ENCODE measurements at regions not wholly inside any gene's neighbourhood (a gene's known extent, or its start where the extent isn't known, plus 50 kb on each side); places are given as distances from the start of the nearest gene placed in this dataset.
"Not testable (repeated sequence)": the region's sequence is repeated elsewhere in the genome, so short reads cannot be mapped to it uniquely, and the experiment has no call there.

DNA sequence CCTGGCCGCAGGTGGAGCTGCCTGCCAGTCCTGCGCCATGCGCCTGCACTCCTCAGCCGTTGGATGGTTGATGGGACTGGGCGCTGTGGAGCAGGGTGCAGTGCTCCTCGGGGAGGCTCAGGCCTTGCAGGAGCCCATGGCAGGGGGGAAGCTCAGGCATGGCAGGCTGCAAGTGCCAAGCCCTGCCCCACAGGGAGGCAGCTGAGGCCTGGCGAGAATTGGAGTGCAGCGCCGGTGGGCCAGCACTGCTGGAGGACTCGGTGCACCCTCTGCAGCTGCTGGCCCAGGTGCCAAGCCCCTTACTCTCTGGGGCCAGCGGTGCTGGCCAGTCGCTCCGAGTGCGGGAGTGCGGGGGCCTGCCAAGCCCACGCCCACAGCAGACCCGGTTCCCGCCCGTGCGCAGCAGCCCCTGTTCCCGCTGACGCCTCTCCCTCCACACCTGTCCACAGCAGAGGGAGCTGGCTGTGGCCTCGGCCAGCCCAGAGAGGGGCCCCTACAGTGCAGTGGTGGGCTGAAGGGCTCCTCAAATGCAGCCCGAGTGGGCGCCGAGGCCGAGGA lies 275.9 kb upstream of the FRG1 start:
- H3K27ac Mint-ChIP-seq: no peak overlapping the region
- peaks cover 3% of the 10 kb centered on the region for H3K9me3 Mint-ChIP-seq (ENCODE audit: low read depth)
- H3K4me3 Mint-ChIP-seq (ENCODE audit: low read depth): no peak overlapping the region
- H3K36me3 Mint-ChIP-seq (ENCODE audit: insufficient read depth): no peaks in the 10 kb centered on the region
- no peaks in the 10 kb centered on the region for H3K4me1 Mint-ChIP-seq (ENCODE audit: low read depth)
- TF ChIP-seq, protein P1, sequence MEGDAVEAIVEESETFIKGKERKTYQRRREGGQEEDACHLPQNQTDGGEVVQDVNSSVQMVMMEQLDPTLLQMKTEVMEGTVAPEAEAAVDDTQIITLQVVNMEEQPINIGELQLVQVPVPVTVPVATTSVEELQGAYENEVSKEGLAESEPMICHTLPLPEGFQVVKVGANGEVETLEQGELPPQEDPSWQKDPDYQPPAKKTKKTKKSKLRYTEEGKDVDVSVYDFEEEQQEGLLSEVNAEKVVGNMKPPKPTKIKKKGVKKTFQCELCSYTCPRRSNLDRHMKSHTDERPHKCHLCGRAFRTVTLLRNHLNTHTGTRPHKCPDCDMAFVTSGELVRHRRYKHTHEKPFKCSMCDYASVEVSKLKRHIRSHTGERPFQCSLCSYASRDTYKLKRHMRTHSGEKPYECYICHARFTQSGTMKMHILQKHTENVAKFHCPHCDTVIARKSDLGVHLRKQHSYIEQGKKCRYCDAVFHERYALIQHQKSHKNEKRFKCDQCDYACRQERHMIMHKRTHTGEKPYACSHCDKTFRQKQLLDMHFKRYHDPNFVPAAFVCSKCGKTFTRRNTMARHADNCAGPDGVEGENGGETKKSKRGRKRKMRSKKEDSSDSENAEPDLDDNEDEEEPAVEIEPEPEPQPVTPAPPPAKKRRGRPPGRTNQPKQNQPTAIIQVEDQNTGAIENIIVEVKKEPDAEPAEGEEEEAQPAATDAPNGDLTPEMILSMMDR (IDR thresholded peaks at IDR 0.05; ENCODE audit: unreplicated experiment): no peak
- no peak for DNase-seq (ENCODE audit: low spot score, unreplicated experiment)
- no peaks in the 10 kb centered on the region for H3K27me3 Mint-ChIP-seq

DNA sequence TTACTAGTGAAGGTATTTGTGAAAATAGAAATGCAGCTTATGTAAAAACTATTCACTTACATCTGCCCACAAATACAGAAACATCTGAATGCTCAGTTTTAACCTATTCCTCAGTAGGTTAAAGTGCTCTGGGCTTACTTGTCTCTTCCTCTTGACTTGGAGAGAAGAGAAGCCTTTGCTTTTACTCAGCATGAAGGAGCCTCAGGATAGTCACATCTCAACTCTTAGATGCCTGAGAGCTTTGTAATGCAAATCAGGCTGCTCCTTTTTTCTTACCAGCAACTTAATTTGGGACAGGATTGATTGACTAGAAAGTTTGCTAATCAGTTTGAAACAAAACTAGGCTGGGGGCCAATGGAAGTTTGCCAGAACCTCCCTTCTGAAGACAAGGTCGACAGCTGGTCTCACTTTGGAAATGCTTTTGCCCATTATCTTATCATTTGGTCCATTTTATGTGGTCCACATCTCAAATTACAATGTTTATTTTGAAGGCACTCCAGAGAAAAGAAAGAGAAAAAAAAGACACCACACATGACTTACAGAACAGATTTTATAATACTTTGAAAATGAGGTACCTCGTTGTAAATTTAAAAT lies 274.9 kb upstream of the FRG1 start:
- not testable (repeated sequence) for H3K9me3 Mint-ChIP-seq (ENCODE audit: low read depth)

DNA sequence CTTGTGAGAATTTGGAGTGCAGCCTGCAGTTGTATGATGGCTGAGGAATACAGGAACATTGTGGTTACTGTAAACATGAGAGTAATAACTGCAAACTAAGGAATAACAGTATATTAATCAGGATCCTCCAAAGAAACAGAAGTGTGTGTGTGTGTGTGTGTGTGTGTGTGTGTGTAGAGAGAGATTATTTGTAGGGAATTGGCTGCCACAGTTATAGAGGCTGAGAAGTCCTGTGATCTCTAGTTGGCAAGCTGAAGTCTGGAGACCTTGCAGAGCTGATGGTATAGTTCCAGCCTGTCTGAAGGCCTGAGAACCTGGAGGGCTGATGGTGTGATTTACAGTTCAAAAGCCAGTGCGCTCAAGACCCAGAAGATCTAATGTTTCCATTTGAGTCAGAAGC lies 273.3 kb upstream of the FRG1 start:
- not testable (repeated sequence) for H3K4me1 Mint-ChIP-seq (ENCODE audit: low read depth); H3K9me3 Mint-ChIP-seq (ENCODE audit: low read depth); H3K27me3 Mint-ChIP-seq; DNase-seq (ENCODE audit: low spot score, unreplicated experiment); H3K36me3 Mint-ChIP-seq (ENCODE audit: insufficient read depth); H3K4me3 Mint-ChIP-seq (ENCODE audit: low read depth); H3K27ac Mint-ChIP-seq

More for the DNA sequence above, 274.9 kb upstream of the FRG1 start:
- not testable (repeated sequence) for H3K36me3 Mint-ChIP-seq (ENCODE audit: insufficient read depth); H3K27me3 Mint-ChIP-seq; H3K4me3 Mint-ChIP-seq (ENCODE audit: low read depth); H3K4me1 Mint-ChIP-seq (ENCODE audit: low read depth); DNase-seq (ENCODE audit: low spot score, unreplicated experiment); H3K27ac Mint-ChIP-seq

DNA sequence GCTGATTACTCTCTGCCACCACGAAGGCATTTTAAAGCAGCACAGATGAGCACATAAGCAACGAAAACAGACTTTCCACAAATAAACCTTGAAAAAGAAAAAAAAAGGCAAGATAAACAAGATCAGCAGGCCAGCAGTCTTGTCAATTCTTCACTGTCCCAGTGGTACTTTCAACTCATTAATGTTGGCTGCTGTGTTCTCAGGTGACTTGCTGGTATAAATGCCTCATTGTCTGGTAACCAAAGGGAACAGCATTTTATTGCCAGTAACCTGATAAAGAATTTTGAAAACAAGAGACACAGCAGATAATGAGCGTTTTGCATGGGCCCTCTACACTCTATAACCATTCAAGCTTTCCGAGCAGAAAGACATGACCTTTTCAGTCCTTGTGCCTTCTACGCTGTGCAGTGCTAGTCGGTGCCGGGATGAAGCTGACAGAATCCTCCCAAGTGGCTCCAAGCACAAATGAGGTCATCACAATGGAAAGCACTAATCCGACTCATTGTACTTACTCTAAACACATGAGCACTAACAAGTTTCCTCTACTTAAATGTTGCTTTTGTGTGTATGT lies 242.9 kb upstream of the FRG1 start:
- not testable (repeated sequence) for DNase-seq (ENCODE audit: low spot score, unreplicated experiment); H3K36me3 Mint-ChIP-seq (ENCODE audit: insufficient read depth); H3K4me3 Mint-ChIP-seq (ENCODE audit: low read depth); H3K4me1 Mint-ChIP-seq (ENCODE audit: low read depth); H3K9me3 Mint-ChIP-seq (ENCODE audit: low read depth); H3K27ac Mint-ChIP-seq; H3K27me3 Mint-ChIP-seq

DNA sequence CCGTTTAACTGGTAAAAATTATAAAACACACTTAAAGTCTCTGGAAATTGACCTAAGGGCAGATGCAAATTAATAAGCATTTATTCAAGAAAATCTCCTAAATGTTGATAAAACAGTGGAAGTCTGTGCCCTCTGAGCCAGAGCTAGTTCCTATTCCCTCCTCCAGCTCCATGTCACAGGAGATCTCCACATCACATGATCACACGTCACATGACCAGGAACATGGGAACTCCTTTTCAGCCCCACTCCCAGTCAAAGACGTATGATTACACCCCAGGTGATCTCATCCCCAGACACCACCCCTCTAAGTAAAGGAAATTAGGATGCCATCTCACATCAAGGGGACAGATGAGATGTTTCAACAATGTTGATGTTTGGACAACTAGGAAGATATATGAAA lies 237.7 kb upstream of the FRG1 start:
- not testable (repeated sequence) for H3K36me3 Mint-ChIP-seq (ENCODE audit: insufficient read depth); H3K27ac Mint-ChIP-seq; DNase-seq (ENCODE audit: low spot score, unreplicated experiment); H3K9me3 Mint-ChIP-seq (ENCODE audit: low read depth); H3K4me3 Mint-ChIP-seq (ENCODE audit: low read depth); H3K27me3 Mint-ChIP-seq; H3K4me1 Mint-ChIP-seq (ENCODE audit: low read depth)

DNA sequence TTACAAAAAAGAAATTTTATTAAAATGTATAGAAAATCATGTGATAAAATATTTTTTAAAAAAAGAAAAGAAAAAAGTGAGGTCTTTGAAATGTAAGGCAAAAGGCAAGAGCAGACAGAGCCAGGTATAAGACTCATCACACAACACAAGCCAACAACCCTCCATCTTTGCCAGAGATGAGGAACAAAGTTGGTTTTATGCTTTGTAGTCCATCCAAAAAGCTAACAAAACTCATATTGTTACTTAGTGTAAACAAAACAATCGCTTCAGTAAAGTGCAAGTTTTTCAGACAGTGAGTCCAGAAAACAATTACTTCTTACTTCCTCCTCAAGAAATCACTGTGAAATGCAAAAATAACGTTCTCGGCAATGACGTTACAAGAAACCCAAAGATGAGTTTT lies 233.9 kb upstream of the FRG1 start:
- H3K27me3 Mint-ChIP-seq; H3K4me3 Mint-ChIP-seq (ENCODE audit: low read depth); H3K27ac Mint-ChIP-seq; H3K36me3 Mint-ChIP-seq (ENCODE audit: insufficient read depth); DNase-seq (ENCODE audit: low spot score, unreplicated experiment); H3K4me1 Mint-ChIP-seq (ENCODE audit: low read depth): not testable (repeated sequence)
- peaks cover 13% of the 10 kb centered on the region for H3K9me3 Mint-ChIP-seq (ENCODE audit: low read depth)

DNA sequence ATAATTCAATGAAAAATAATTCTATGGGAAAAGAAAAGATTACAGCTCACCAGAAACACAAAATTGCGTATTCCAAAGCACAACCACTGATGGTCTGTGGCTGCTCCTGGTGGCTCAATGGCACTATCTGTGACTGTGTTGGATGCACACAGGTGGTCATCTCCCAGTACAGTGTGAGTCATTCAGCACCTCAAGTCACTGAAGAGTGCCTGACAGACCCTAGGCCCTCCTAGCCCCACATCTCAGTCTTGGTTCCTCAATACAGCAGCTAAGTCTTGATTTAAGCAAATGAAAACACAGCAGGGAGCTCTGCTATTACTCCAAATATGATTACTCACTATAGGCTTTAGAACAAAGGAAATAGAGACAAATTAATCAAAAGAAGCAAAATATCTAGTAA lies 233.4 kb upstream of the FRG1 start:
- not testable (repeated sequence) for DNase-seq (ENCODE audit: low spot score, unreplicated experiment); H3K27ac Mint-ChIP-seq; H3K4me3 Mint-ChIP-seq (ENCODE audit: low read depth); H3K4me1 Mint-ChIP-seq (ENCODE audit: low read depth); H3K36me3 Mint-ChIP-seq (ENCODE audit: insufficient read depth); H3K27me3 Mint-ChIP-seq
- H3K9me3 Mint-ChIP-seq (ENCODE audit: low read depth): peaks cover 13% of the 10 kb centered on the region

DNA sequence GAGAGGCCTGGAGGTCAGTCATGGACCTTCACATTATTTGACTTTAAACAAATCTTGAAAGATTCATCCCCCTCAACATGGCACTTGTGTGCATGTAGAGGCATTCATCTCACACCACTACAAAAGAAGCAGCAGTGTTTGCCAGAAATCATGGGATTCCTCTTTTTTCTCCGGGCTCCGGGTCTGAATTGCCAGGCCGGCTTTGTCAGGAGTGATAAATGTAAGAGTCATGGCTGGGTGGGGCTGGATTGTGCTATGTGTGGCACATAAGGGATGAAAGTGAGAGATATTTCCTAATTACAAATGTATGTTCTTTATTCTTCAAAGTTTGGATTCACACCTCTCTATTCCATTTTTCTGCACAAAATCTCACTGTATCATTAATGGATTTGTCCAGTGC lies 228.7 kb upstream of the FRG1 start:
- not testable (repeated sequence) for H3K4me1 Mint-ChIP-seq (ENCODE audit: low read depth); H3K27me3 Mint-ChIP-seq; H3K36me3 Mint-ChIP-seq (ENCODE audit: insufficient read depth); H3K27ac Mint-ChIP-seq; DNase-seq (ENCODE audit: low spot score, unreplicated experiment); H3K4me3 Mint-ChIP-seq (ENCODE audit: low read depth); H3K9me3 Mint-ChIP-seq (ENCODE audit: low read depth)

DNA sequence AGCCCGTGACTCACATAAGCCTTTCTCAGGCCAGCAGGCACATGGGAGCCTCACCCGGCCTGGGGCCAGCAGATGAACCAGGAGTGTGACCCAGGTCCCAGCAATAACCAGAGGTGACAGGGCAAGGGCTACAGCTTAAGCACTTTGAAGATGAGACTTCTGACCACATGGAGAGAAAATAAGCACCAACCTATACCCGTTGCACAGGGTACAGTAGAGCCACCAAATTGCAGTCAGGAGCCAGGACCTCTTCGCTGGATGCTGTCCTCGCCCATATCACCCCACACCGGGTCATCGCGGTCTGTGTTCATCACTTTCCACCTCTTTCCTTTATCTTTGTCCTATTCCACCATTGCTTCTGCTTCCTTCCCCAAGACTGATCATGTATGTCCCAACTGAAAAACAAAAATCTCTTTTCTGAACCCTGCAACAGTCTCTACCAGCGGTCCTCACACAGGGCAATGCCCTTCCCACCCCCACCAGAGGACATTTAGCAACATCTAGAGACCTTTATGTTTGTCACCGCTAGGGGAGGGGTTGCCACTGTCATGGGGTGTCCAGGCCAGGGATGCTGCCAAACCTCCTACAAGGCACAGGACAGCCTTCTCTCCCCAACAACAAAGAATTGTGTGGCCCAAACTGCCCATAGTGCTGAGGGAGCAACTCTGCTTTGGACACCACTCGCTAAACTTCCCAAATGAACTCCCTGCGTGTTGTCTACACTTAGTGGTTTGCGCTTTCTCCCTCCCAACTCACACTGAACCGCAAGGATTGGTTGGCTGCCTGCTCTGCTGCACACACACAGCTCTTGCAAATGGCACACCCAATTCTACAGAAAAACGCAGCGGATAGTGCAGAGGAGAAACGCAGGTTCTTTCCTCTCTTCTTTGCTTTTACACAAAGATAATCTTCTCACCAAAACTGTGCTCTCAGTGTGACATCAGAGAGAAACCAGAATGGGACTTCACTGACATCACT lies 219.4 kb upstream of the FRG1 start:
- not testable (repeated sequence) for H3K27ac Mint-ChIP-seq; DNase-seq (ENCODE audit: low spot score, unreplicated experiment); H3K36me3 Mint-ChIP-seq (ENCODE audit: insufficient read depth); H3K27me3 Mint-ChIP-seq; H3K4me3 Mint-ChIP-seq (ENCODE audit: low read depth); H3K4me1 Mint-ChIP-seq (ENCODE audit: low read depth)
- H3K9me3 Mint-ChIP-seq (ENCODE audit: low read depth): peaks cover 12% of the 10 kb centered on the region

DNA sequence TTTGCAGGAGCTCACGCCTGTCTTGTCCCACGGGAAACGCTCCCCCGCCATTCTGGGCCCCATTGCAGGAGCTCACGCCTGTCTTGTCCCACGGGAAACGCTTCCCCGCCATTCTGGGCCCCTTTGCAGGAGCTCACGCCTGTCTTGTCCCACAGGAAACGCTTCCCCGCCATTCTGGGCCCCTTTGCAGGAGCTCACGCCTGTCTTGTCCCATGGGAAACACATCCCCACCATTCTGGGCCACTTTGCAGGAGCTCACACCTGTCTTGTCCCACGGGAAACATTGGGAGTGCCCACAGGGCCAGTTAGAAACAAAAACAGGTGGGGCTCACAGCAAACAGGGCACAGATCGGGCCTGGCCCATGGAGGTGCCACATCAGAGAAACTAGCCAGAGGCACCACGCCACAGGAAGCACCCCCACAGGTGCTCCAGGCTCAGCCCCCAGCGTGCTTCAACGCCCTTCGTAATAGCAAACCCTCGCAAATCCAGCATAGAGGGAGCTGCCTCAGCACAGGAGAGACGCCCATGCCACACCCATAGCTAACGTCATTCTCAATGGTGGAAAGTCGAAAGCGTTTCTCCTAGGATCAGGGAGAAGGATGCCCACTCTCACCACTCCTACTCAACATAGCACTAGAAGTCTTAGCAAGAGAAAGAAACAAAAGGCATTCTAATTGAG lies 218.2 kb upstream of the FRG1 start:
- not testable (repeated sequence) for H3K27me3 Mint-ChIP-seq; DNase-seq (ENCODE audit: low spot score, unreplicated experiment); H3K27ac Mint-ChIP-seq; H3K4me1 Mint-ChIP-seq (ENCODE audit: low read depth); H3K36me3 Mint-ChIP-seq (ENCODE audit: insufficient read depth); H3K4me3 Mint-ChIP-seq (ENCODE audit: low read depth)
- peaks cover 12% of the 10 kb centered on the region for H3K9me3 Mint-ChIP-seq (ENCODE audit: low read depth)

DNA sequence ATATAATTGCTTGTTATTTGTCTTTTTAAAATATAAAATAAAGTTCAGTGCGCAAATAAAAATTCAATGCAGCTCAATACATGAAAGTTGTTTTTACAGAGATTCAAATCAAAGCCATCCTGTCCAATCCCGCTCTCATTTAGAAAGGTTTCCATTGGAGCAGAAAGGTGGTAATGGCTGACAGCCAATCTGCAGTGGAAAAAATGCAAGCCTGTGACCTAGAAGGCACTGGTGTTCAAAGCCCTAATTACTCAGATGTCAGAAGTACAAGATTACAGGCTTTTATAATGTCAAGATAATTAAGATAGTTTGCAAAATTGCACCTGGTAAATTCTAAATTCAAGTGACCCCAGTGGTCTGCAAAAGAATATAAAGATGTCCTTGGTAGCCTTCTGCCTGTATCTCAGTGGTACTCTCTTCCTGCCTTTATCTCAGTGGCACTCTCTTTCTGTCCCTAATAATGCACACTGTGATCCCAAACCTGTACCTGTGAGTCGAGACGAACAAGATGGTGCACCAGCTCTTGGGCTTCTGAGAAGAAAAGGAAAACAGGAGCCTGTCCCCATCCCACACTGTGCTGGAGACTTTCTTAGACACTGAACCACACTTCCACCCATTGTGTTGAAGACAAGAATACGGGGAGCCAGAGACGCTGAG lies 212.6 kb upstream of the FRG1 start:
- not testable (repeated sequence) for H3K27ac Mint-ChIP-seq; H3K27me3 Mint-ChIP-seq; H3K4me1 Mint-ChIP-seq (ENCODE audit: low read depth); H3K4me3 Mint-ChIP-seq (ENCODE audit: low read depth); H3K36me3 Mint-ChIP-seq (ENCODE audit: insufficient read depth); DNase-seq (ENCODE audit: low spot score, unreplicated experiment)
- H3K9me3 Mint-ChIP-seq (ENCODE audit: low read depth): peaks cover 13% of the 10 kb centered on the region
